C4-2B (cell line): ENCODE measurements at regions not wholly inside any gene's neighbourhood (a gene's known extent, or its start where the extent isn't known, plus 50 kb on each side); places are given as distances from the start of the nearest gene placed in this dataset.

ENCODE experiments used
- CTCF ChIP-seq: fragments of 450-650 bp; conservative IDR thresholded peaks from 2 replicates; pipeline ENCODE4 v1.5.1; 2017; ENCODE audit warnings: mild to moderate bottlenecking
- ZFX ChIP-seq: fragments of 450-650 bp; IDR thresholded peaks from 2 replicates; pipeline ENCODE4 v1.6.1; 2017

- no peak for TF ChIP-seq CTCF
- no peak for TF ChIP-seq ZFX
These were observed 178.8 kb downstream of the ETS2 start for GRCh38 chr21:38984568-38984967.
